SK-N-SH (cell line): ENCODE measurements at regions not wholly inside any gene's neighbourhood (a gene's known extent, or its start where the extent isn't known, plus 50 kb on each side); places are given as distances from the start of the nearest gene placed in this dataset.

Source experiments
- CTCF ChIA-PET: fragments of 300-600, 350-600 bp; formaldehyde crosslinking; extraction: SDS; loops from one replicate; lab custom pipeline; 2021; lab: Yijun Ruan, JAX
- POLR2A ChIA-PET: fragments of 350-600 bp; sonication (Branson Sonifier 250); formaldehyde crosslinking; extraction: SDS; loops from one replicate; lab custom pipeline; 2020; ENCODE audit warnings: antibody characterized with exemption, inconsistent platforms; lab: Yijun Ruan, JAX
- DNase-seq: peaks from one replicate; pipeline ENCODE4 v3.0.0; 2012
- H2AFZ ChIP-seq: fragments of 200-600 bp; sonication (generic); 2 replicates; pipeline ENCODE4 v1.8.1; 2016; ENCODE audit warnings: antibody characterized with exemption, mild to moderate bottlenecking, low read depth
- H3F3A ChIP-seq: fragments of 200-600 bp; sonication (generic); replicated peaks from 2 replicates; pipeline ENCODE3; 2016; ENCODE audit warnings: antibody characterized with exemption, mild to moderate bottlenecking; ENCODE audit not compliant: insufficient read depth
- H3K27ac ChIP-seq, 2 experiments: fragments of 200-500 bp in 1 of 2; fragments of 200-600 bp in 1 of 2; sonication (Bioruptor generic) in 1 of 2; sonication (generic), shearing (Covaris generic) in 1 of 2; 2 replicates each; pipeline versions ENCODE4 v1.5.1 to v1.6.1; 2014 to 2016; ENCODE audit warnings: low read depth in 2 of 2, inconsistent platforms in 1 of 2, low read length in 1 of 2, mild to moderate bottlenecking in 1 of 2, mixed read lengths in 1 of 2
- H3K27me3 ChIP-seq: fragments of 200-600 bp; sonication (generic), shearing (Covaris generic); 2 replicates; pipeline ENCODE4 v1.6.1; 2016; ENCODE audit warnings: mixed run types; ENCODE audit not compliant: insufficient read depth
- H3K36me3 ChIP-seq, 2 experiments: fragments of 200-500 bp in 1 of 2; fragments of 200-600 bp in 1 of 2; sonication (Bioruptor generic) in 1 of 2; sonication (generic) in 1 of 2; replicated peaks in 1 of 2; 2 replicates each; pipeline versions ENCODE3 to v1.5.1; 2014 to 2016; ENCODE audit warnings: low read length in 1 of 2, mild to moderate bottlenecking in 1 of 2; ENCODE audit not compliant: insufficient read depth in 2 of 2, control insufficient read depth in 1 of 2
- H3K4me1 ChIP-seq, 2 experiments: fragments of 200-500 bp in 1 of 2; fragments of 200-600 bp in 1 of 2; sonication (Bioruptor generic) in 1 of 2; sonication (generic), shearing (Covaris generic) in 1 of 2; 2 replicates each; pipeline versions ENCODE4 v1.5.1 to v1.6.1; 2014 to 2016; ENCODE audit warnings: low read depth in 1 of 2, low read length in 1 of 2, mixed run types in 1 of 2; ENCODE audit not compliant: insufficient read depth in 2 of 2, control insufficient read depth in 1 of 2
- H3K4me2 ChIP-seq: fragments of 200-600 bp; sonication (generic), shearing (Covaris generic); 2 replicates; pipeline ENCODE4 v1.6.1; 2017; ENCODE audit warnings: mixed run types
- H3K4me3 ChIP-seq, 2 experiments: fragments of 200-500 bp in 1 of 2; fragments of 200-600 bp in 1 of 2; sonication (Bioruptor generic) in 1 of 2; sonication (generic), shearing (Covaris generic) in 1 of 2; 2 replicates each; pipeline versions ENCODE4 v1.5.1 to v1.8.1; 2014 to 2016; ENCODE audit warnings: low read depth in 2 of 2, inconsistent platforms in 1 of 2, low read length in 1 of 2, mild to moderate bottlenecking in 1 of 2, mixed read lengths in 1 of 2, moderate library complexity in 1 of 2
- H3K79me2 ChIP-seq: fragments of 200-600 bp; sonication (generic); 2 replicates; pipeline ENCODE4 v1.8.1; 2017; ENCODE audit warnings: mild to moderate bottlenecking; ENCODE audit not compliant: insufficient read depth
- H3K9ac ChIP-seq: fragments of 200-600 bp; sonication (generic); 2 replicates; pipeline ENCODE4 v1.6.1; 2017; ENCODE audit warnings: mixed run types
- H3K9me2 ChIP-seq: fragments of 200-600 bp; sonication (generic); 2 replicates; pipeline ENCODE4 v1.6.1; 2017; ENCODE audit warnings: mixed run types
- H3K9me3 ChIP-seq: fragments of 200-600 bp; sonication (generic); 2 replicates; pipeline ENCODE4 v1.6.1; 2017; ENCODE audit warnings: mixed run types, mild to moderate bottlenecking, moderate library complexity
- H4K20me1 ChIP-seq: fragments of 200-600 bp; sonication (generic); 2 replicates; pipeline ENCODE4 v1.6.1; 2017; ENCODE audit warnings: mild to moderate bottlenecking, mixed run types; ENCODE audit not compliant: insufficient read depth
- CHD2 ChIP-seq: fragments of 150-350 bp; IDR thresholded peaks from 2 replicates; pipeline ENCODE4 v1.6.1; 2018; ENCODE audit warnings: low read length; ENCODE audit not compliant: partially characterized antibody
- CTCF ChIP-seq: fragments of 200-600 bp; sonication (generic); IDR thresholded peaks from 2 replicates; pipeline ENCODE4 v1.6.1; 2017; ENCODE audit warnings: antibody characterized with exemption, mild to moderate bottlenecking, moderate library complexity
- ELF1 ChIP-seq: IDR thresholded peaks from 2 replicates; pipeline ENCODE4 v1.4.0; 2012
- EZH2phosphoT487 ChIP-seq: fragments of 200-600 bp; sonication (generic); IDR thresholded peaks from 2 replicates; pipeline ENCODE4 v1.6.1; 2017; ENCODE audit warnings: low read depth, mixed run types, mild to moderate bottlenecking, antibody characterized with exemption, moderate library complexity, borderline replicate concordance
- FOSL2 ChIP-seq: IDR thresholded peaks from 2 replicates; pipeline ENCODE4 v1.4.0; 2012; ENCODE audit warnings: low read depth, mild to moderate bottlenecking, moderate library complexity, borderline replicate concordance
- JUND ChIP-seq: IDR thresholded peaks from 2 replicates; pipeline ENCODE4 v1.4.0; 2012
- NRF1 ChIP-seq: IDR thresholded peaks from 2 replicates; pipeline ENCODE4 v1.6.1; 2012; ENCODE audit warnings: low read depth, mild to moderate bottlenecking, low read length
- PBX3 ChIP-seq: IDR thresholded peaks from 2 replicates; pipeline ENCODE4; 2012
- POLR2AphosphoS5 ChIP-seq: IDR thresholded peaks from 2 replicates; pipeline ENCODE4 v1.6.1; 2012; ENCODE audit warnings: low read depth, low read length
- RCOR1 ChIP-seq: fragments of 150-350 bp; IDR thresholded peaks from 2 replicates; pipeline ENCODE4 v1.6.1; 2017; ENCODE audit warnings: antibody characterized with exemption, low read length
- SMC3 ChIP-seq: IDR thresholded peaks from 2 replicates; pipeline ENCODE4 v1.6.1; 2012; ENCODE audit warnings: low read depth, low read length, improper control_type of control experiment
- TAF1 ChIP-seq: IDR thresholded peaks from 2 replicates; pipeline ENCODE4 v1.6.1; 2012; ENCODE audit warnings: low read depth, mild to moderate bottlenecking, low read length, moderate library complexity, borderline replicate concordance
- TCF12 ChIP-seq: IDR thresholded peaks from 2 replicates; pipeline ENCODE4 v1.4.0; 2012
- USF2 ChIP-seq: fragments of 150-350 bp; IDR thresholded peaks from 2 replicates; pipeline ENCODE4 v1.6.1; 2017; ENCODE audit warnings: antibody characterized with exemption, low read length, low read depth, borderline replicate concordance
- YY1 ChIP-seq: IDR thresholded peaks from 2 replicates; pipeline ENCODE4 v1.4.0; 2012; ENCODE audit warnings: low read depth, mild to moderate bottlenecking
- WGBS: methylation state at CpG from one replicate; pipeline ENCODE4 v1.1.6; 2017; ENCODE audit warnings: low lambda C conversion rate; 5-methylcytosine and 5-hydroxymethylcytosine counted together

- no peak for TF ChIP-seq CTCF
Observed at GRCh38 chr3:177899275-177900067, 636.8 kb upstream of the KCNMB2 start (continued).

GRCh38 chr3:177902876-177903275, 633.4 kb upstream of the KCNMB2 start:
- Histone ChIP-seq H2AFZ (no peak overlapping the region), H3K4me3 (no peak overlapping the region), H3K9me2 (no peaks in the 10 kb centered on the region), H3K9me3 (no peaks in the 10 kb centered on the region), H3F3A (peaks cover 31% of the 10 kb centered on the region), H4K20me1 (no peaks in the 10 kb centered on the region), H3K36me3 (peaks cover 0 to 6% of the 10 kb centered on the region in 2 experiments), H3K4me2 (no peak overlapping the region), H3K9ac (no peak overlapping the region), H3K4me1 (peaks cover 0 to 18% of the 10 kb centered on the region in 2 experiments), H3K27me3 (no peaks in the 10 kb centered on the region), H3K79me2 (no peaks in the 10 kb centered on the region), H3K27ac (peak overlapping the region in 1 of 2 experiments; percentile 3; a peak in 2 of 4 replicates)
- ChIA-PET POLR2A (no interaction called here), CTCF (no interaction called here)
- TF ChIP-seq PBX3 (no peak), JUND (no peak), CHD2 (no peak), RCOR1 (no peak), USF2 (no peak), POLR2AphosphoS5 (no peak), TCF12 (no peak), EZH2phosphoT487 (no peak), NRF1 (no peak), TAF1 (no peak), FOSL2 (no peak), ELF1 (no peak), SMC3 (no peak), YY1 (no peak)
- no peak for DNase-seq
- 98% methylated on average over 5 of the region's 5 CpGs for WGBS
